Kidney epithelial cell (primary cell): ENCODE measurements at regions not wholly inside any gene's neighbourhood (a gene's known extent, or its start where the extent isn't known, plus 50 kb on each side); places are given as distances from the start of the nearest gene placed in this dataset.

ENCODE experiments used
- DNase-seq: peaks from one replicate; pipeline ENCODE4 v3.0.0-alpha.2; 2010; ENCODE audit warnings: low read depth
- H3K27me3 ChIP-seq: 2 replicates; pipeline ENCODE4 v1.6.0; 2011; ENCODE audit warnings: low read length; ENCODE audit not compliant: control insufficient read depth, insufficient read depth
- H3K36me3 ChIP-seq: 2 replicates; pipeline ENCODE4 v1.5.1; 2011; ENCODE audit warnings: low read length; ENCODE audit not compliant: control insufficient read depth, insufficient read depth
- H3K4me3 ChIP-seq: 2 replicates; pipeline ENCODE4 v1.5.1; 2011; ENCODE audit warnings: low read depth, mild to moderate bottlenecking, control low read depth, low read length
- CTCF ChIP-seq: IDR thresholded peaks from 2 replicates; pipeline ENCODE4 v1.5.1; 2011; ENCODE audit warnings: mild to moderate bottlenecking, moderate library complexity, low read length, control low read depth, inconsistent platforms; ENCODE audit not compliant: insufficient read depth, poor library complexity, severe bottlenecking

GRCh38 chr1:57883642-57883995, 459.8 kb upstream of the DAB1 start:
- TF ChIP-seq CTCF: no peak
- no peaks in the 10 kb centered on the region for H3K27me3 ChIP-seq
- no peak overlapping the region for H3K4me3 ChIP-seq
- DNase-seq: no peak
- no peaks in the 10 kb centered on the region for H3K36me3 ChIP-seq

GRCh38 chr1:57882934-57883641, 459.2 kb upstream of the DAB1 start:
- no peak overlapping the region for H3K4me3 ChIP-seq
- no peak for TF ChIP-seq CTCF
- no peaks in the 10 kb centered on the region for H3K36me3 ChIP-seq
- no peak for DNase-seq
- no peaks in the 10 kb centered on the region for H3K27me3 ChIP-seq

GRCh38 chr1:57882072-57882471, 458.2 kb upstream of the DAB1 start:
- no peak for DNase-seq
- Histone ChIP-seq H3K4me3 (no peak overlapping the region), H3K36me3 (no peaks in the 10 kb centered on the region), H3K27me3 (no peaks in the 10 kb centered on the region)
- no peak for TF ChIP-seq CTCF

GRCh38 chr1:57881639-57882038, 457.8 kb upstream of the DAB1 start:
- DNase-seq: no peak
- Histone ChIP-seq H3K4me3 (no peak overlapping the region), H3K27me3 (no peaks in the 10 kb centered on the region), H3K36me3 (no peaks in the 10 kb centered on the region)
- no peak for TF ChIP-seq CTCF

- Histone ChIP-seq H3K4me3 (no peak overlapping the region), H3K36me3 (no peaks in the 10 kb centered on the region), H3K27me3 (no peaks in the 10 kb centered on the region)
- no peak for TF ChIP-seq CTCF
- no peak for DNase-seq
Measured at GRCh38 chr1:57879700-57880099, 455.8 kb upstream of the DAB1 start.

GRCh38 chr1:57874418-57874877, 450.6 kb upstream of the DAB1 start:
- no peak for TF ChIP-seq CTCF
- no peaks in the 10 kb centered on the region for H3K27me3 ChIP-seq
- no peaks in the 10 kb centered on the region for H3K36me3 ChIP-seq
- no peak overlapping the region for H3K4me3 ChIP-seq
- peak; percentile 93 for DNase-seq
